HCT116 (cell line): ENCODE measurements at regions not wholly inside any gene's neighbourhood (a gene's known extent, or its start where the extent isn't known, plus 50 kb on each side); places are given as distances from the start of the nearest gene placed in this dataset.

Source experiments
- ATAC-seq: fragments of 200-7000 bp; cut with Tn5 transposase; 2 replicates; pipeline ENCODE4 v1.9.1; 2020; ENCODE audit warnings: mild to moderate bottlenecking, moderate library complexity
- BruUV-seq: library from RNA; stranded (reverse); fragments of 400-500 nt; replicated peaks from 2 replicates; lab custom pipeline; 2021; lab: Mats Ljungman, UMichigan
- CTCF ChIA-PET: fragments of 300-600 bp; sonication (Branson Sonifier 250); formaldehyde crosslinking; loops from one replicate; lab custom pipeline; 2021; ENCODE audit warnings: antibody characterized with exemption; lab: Charles Lee
- POLR2A ChIA-PET: fragments of 300-600, 350-600 bp; sonication (Branson Sonifier 250); formaldehyde crosslinking; loops from one replicate; lab custom pipeline; 2021; ENCODE audit warnings: antibody characterized with exemption; lab: Charles Lee
- RAD21 ChIA-PET, 2 experiments: fragments of 300-600 bp; sonication (Branson Sonifier 250); formaldehyde crosslinking; loops; one replicate each; lab custom pipeline; 2023; ENCODE audit warnings: low total read pairs in 2 of 2; ENCODE audit not compliant: uncharacterized antibody in 2 of 2, unreplicated experiment in 2 of 2, low non-redundant PET in 1 of 2; lab: Charles Lee
- DNase-seq: peaks from one replicate; pipeline ENCODE4 v3.0.0-alpha.2; 2010; ENCODE audit warnings: low read depth, low spot score
- H2AFZ ChIP-seq: fragments of 200-600 bp; shearing (Covaris generic), sonication (generic); 2 replicates; pipeline ENCODE4 v1.6.1; 2017; ENCODE audit warnings: low read depth, mixed run types, mixed read lengths, antibody characterized with exemption, low read length; ENCODE audit not compliant: poor library complexity, severe bottlenecking
- H3K27ac ChIP-seq: 2 replicates; pipeline ENCODE4 v1.5.1; 2012; ENCODE audit warnings: low read depth, low read length
- H3K27me3 ChIP-seq: fragments of 200-600 bp; sonication (generic); 2 replicates; pipeline ENCODE4 v1.6.1; 2016; ENCODE audit warnings: mixed run types, low read length, mixed read lengths; ENCODE audit not compliant: insufficient read depth
- H3K36me3 ChIP-seq, 2 experiments: fragments of 200-500 bp in 1 of 2; fragments of 200-600 bp in 1 of 2; sonication (Bioruptor generic) in 1 of 2; sonication (generic) in 1 of 2; 2 replicates each; pipeline versions ENCODE4 v1.5.1 to v1.6.1; 2014 to 2016; ENCODE audit warnings: low read length in 2 of 2, inconsistent platforms in 1 of 2, mixed read lengths in 1 of 2, mixed run types in 1 of 2; ENCODE audit not compliant: insufficient read depth in 2 of 2, control insufficient read depth in 1 of 2
- H3K4me1 ChIP-seq, 2 experiments: fragments of 200-600 bp in 1 of 2; sonication (generic) in 1 of 2; 2 replicates each; pipeline versions ENCODE4 v1.5.1 to v1.6.1; 2012 to 2017; ENCODE audit warnings: low read length in 2 of 2, inconsistent platforms in 1 of 2, mild to moderate bottlenecking in 1 of 2, mixed read lengths in 1 of 2, mixed run types in 1 of 2, moderate library complexity in 1 of 2; ENCODE audit not compliant: insufficient read depth in 2 of 2, control insufficient read depth in 1 of 2
- H3K4me2 ChIP-seq: fragments of 200-600 bp; sonication (generic); 2 replicates; pipeline ENCODE4 v1.6.1; 2017; ENCODE audit warnings: mixed run types, low read length, mixed read lengths
- H3K4me3 ChIP-seq, 2 experiments: fragments of 200-600 bp in 1 of 2; sonication (generic) in 1 of 2; replicated peaks in 1 of 2; 2 replicates each; pipeline ENCODE4 v1.5.1; 2011 to 2016; ENCODE audit warnings: low read length in 2 of 2, control low read depth in 1 of 2, low read depth in 1 of 2, mild to moderate bottlenecking in 1 of 2, mixed read lengths in 1 of 2, mixed run types in 1 of 2
- H3K79me2 ChIP-seq: fragments of 200-600 bp; sonication (generic); 2 replicates; pipeline ENCODE4 v1.6.1; 2017; ENCODE audit warnings: mild to moderate bottlenecking, mixed run types, low read length, moderate library complexity, mixed read lengths; ENCODE audit not compliant: insufficient read depth
- H3K9ac ChIP-seq: fragments of 200-600 bp; sonication (generic); 2 replicates; pipeline ENCODE4 v1.6.1; 2016; ENCODE audit warnings: low read length, mixed read lengths
- H3K9me2 ChIP-seq: fragments of 200-600 bp; sonication (generic), shearing (Covaris generic); 2 replicates; pipeline ENCODE4 v1.6.1; 2017; ENCODE audit warnings: mixed run types, mild to moderate bottlenecking, moderate library complexity; ENCODE audit not compliant: insufficient read depth
- H3K9me3 ChIP-seq, 2 experiments: fragments of 200-500 bp in 1 of 2; fragments of 200-600 bp in 1 of 2; sonication (Bioruptor generic) in 1 of 2; sonication (generic) in 1 of 2; 2 replicates each; pipeline ENCODE4 v1.6.1; 2014 to 2017; ENCODE audit warnings: low read length in 2 of 2, mixed read lengths in 2 of 2, inconsistent platforms in 1 of 2, low read depth in 1 of 2, mild to moderate bottlenecking in 1 of 2, mixed run types in 1 of 2, moderate library complexity in 1 of 2; ENCODE audit not compliant: control insufficient read depth in 1 of 2, insufficient read depth in 1 of 2
- H4K20me1 ChIP-seq: fragments of 200-600 bp; sonication (generic), shearing (Covaris generic); 2 replicates; pipeline ENCODE4 v1.6.1; 2017; ENCODE audit warnings: mixed run types, mild to moderate bottlenecking, moderate library complexity; ENCODE audit not compliant: insufficient read depth
- CBX3 ChIP-seq: IDR thresholded peaks from 2 replicates; pipeline ENCODE4 v1.6.1; 2012; ENCODE audit warnings: low read depth
- CEBPB ChIP-seq: IDR thresholded peaks from 2 replicates; pipeline ENCODE4 v1.6.1; 2012; ENCODE audit warnings: low read depth
- EGR1 ChIP-seq: IDR thresholded peaks from 2 replicates; pipeline ENCODE4 v1.6.1; 2012; ENCODE audit warnings: low read depth
- ELF1 ChIP-seq: IDR thresholded peaks from 2 replicates; pipeline ENCODE4 v1.6.1; 2012; ENCODE audit warnings: low read depth, borderline replicate concordance
- EZH2 ChIP-seq: fragments of 200-600 bp; sonication (generic); IDR thresholded peaks from 2 replicates; pipeline ENCODE4 v1.6.1; 2017; ENCODE audit warnings: antibody characterized with exemption, mixed run types
- EZH2phosphoT487 ChIP-seq: fragments of 200-600 bp; IDR thresholded peaks from 2 replicates; pipeline ENCODE4 v1.6.1; 2018; ENCODE audit warnings: antibody characterized with exemption, borderline replicate concordance
- FOSL1 ChIP-seq: IDR thresholded peaks from 2 replicates; pipeline ENCODE4 v1.6.1; 2012; ENCODE audit warnings: low read depth
- JUND ChIP-seq: IDR thresholded peaks from 2 replicates; pipeline ENCODE4 v1.6.1; 2012
- MAX ChIP-seq: IDR thresholded peaks from 2 replicates; pipeline ENCODE4 v1.6.1; 2012
- RAD21 ChIP-seq: IDR thresholded peaks from 2 replicates; pipeline ENCODE4 v1.6.1; 2012; ENCODE audit warnings: low read depth, mild to moderate bottlenecking
- SIN3A ChIP-seq: IDR thresholded peaks from 2 replicates; pipeline ENCODE4 v1.6.1; 2012; ENCODE audit warnings: low read depth
- SP1 ChIP-seq: IDR thresholded peaks from 2 replicates; pipeline ENCODE4 v1.6.1; 2012; ENCODE audit warnings: low read depth
- SRF ChIP-seq: IDR thresholded peaks from 2 replicates; pipeline ENCODE4 v1.6.1; 2012; ENCODE audit warnings: low read depth
- YY1 ChIP-seq: IDR thresholded peaks from 2 replicates; pipeline ENCODE4 v1.6.1; 2011; ENCODE audit warnings: low read length, low read depth, moderate library complexity, mild to moderate bottlenecking; ENCODE audit not compliant: insufficient replicate concordance; ENCODE audit errors: extremely low read depth
- ZBTB33 ChIP-seq: IDR thresholded peaks from 2 replicates; pipeline ENCODE4 v1.6.1; 2011; ENCODE audit warnings: mild to moderate bottlenecking, low read length, moderate library complexity; ENCODE audit not compliant: insufficient replicate concordance; ENCODE audit errors: extremely low read depth
- ZFX ChIP-seq: fragments of 450-650 bp; IDR thresholded peaks from 2 replicates; pipeline ENCODE4 v1.6.1; 2017
- ZNF274 ChIP-seq: fragments of 200-500 bp; sonication (Bioruptor generic); IDR thresholded peaks from 2 replicates; pipeline ENCODE4 v1.6.1; 2014; ENCODE audit warnings: mild to moderate bottlenecking, low read depth, low read length, inconsistent platforms
- intact Hi-C: fragments of 100-400 bp; cut with micrococcal nuclease; formaldehyde crosslinking; loops from 2 replicates; pipeline ENCODE4 v1.10.0; 2022
- TF ChIP-seq, protein P1 (sequence below): IDR thresholded peaks from 2 replicates; pipeline ENCODE4 v1.6.1; 2012

GRCh38 chr17:33776903-33777302 lies 478.2 kb upstream of the CCL2 start:
- CTCF ChIA-PET, result no interaction called here

DNA sequence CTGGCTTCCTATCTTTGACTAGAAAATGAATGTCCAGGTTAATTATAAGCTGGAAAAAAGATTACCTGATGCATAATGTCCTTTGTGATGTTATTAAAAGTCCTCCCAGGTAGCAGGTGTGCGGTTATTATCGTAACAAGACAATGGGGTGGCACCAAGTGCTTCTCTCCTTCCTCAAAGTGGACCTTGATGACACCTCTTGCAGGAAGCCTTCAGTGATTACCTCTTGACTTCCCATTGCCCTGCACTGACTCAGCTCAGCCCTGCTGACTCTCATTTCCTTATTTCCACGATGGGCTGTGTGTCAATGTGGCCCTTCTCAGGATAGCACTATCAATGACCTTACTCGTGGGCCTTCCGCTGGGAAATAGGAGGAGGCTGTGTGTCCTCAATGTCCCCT lies 477.4 kb upstream of the CCL2 start:
- H3K79me2 ChIP-seq, result no peaks in the 10 kb centered on the region
- no peak overlapping the region for H3K9ac ChIP-seq
- no peak overlapping the region for H3K4me2 ChIP-seq
- H3K27me3 ChIP-seq, result no peaks in the 10 kb centered on the region
- ATAC-seq (no peak), DNase-seq (no peak)
- ChIA-PET POLR2A (no interaction called here), CTCF (no interaction called here), RAD21 (interaction anchor here in 1 of 2 experiments (0.7 kb wide), 1 partner anchor 182 kb away, joined by 3 read pairs; no protein-coding TSS in a partner anchor)
- H4K20me1 ChIP-seq, result no peaks in the 10 kb centered on the region
- H3K4me1 ChIP-seq, result no peaks in the 10 kb centered on the region
- no peaks in the 10 kb centered on the region; a peak in 1 of 4 replicates for H3K9me3 ChIP-seq
- no peak overlapping the region for H3K27ac ChIP-seq
- intact Hi-C loops, result loop anchor here (2.0 kb wide), 1 partner anchor 369 kb away; no protein-coding TSS in a partner anchor
- no peak overlapping the region for H3K4me3 ChIP-seq
- BruUV-seq, result no TSS peak
- H3K9me2 ChIP-seq, result no peaks in the 10 kb centered on the region
- no peaks in the 10 kb centered on the region for H3K36me3 ChIP-seq
- no peak overlapping the region for H2AFZ ChIP-seq
- no peak for TF ChIP-seq SRF
- TF ChIP-seq SIN3A, result no peak
- no peak for TF ChIP-seq FOSL1
- no peak for TF ChIP-seq EZH2phosphoT487
- TF ChIP-seq CEBPB, result no peak
- no peak for TF ChIP-seq ELF1
- no peak for TF ChIP-seq EGR1
- no peak for TF ChIP-seq SP1
- TF ChIP-seq CBX3, result no peak
- TF ChIP-seq ZFX, result no peak
- TF ChIP-seq RAD21, result no peak
- no peak for TF ChIP-seq YY1
- TF ChIP-seq MAX, result no peak
- TF ChIP-seq JUND, result no peak
- no peak for TF ChIP-seq EZH2

More at GRCh38 chr17:33776903-33777302, 478.2 kb upstream of the CCL2 start:
- no peak overlapping the region for H2AFZ ChIP-seq
- DNase-seq (no peak), ATAC-seq (no peak)
- no peaks in the 10 kb centered on the region for H3K79me2 ChIP-seq
- no peaks in the 10 kb centered on the region for H3K9me2 ChIP-seq
- ChIA-PET RAD21 (no interaction called here), POLR2A (no interaction called here)
- H3K27me3 ChIP-seq, result no peaks in the 10 kb centered on the region
- no TSS peak for BruUV-seq
- H3K9ac ChIP-seq, result no peak overlapping the region
- no peaks in the 10 kb centered on the region for H3K4me1 ChIP-seq
- H3K9me3 ChIP-seq, result no peaks in the 10 kb centered on the region; a peak in 1 of 4 replicates
- intact Hi-C loops, result no loop called here
- H3K27ac ChIP-seq, result no peak overlapping the region
- H3K4me3 ChIP-seq, result no peak overlapping the region
- no peak overlapping the region for H3K4me2 ChIP-seq
- no peaks in the 10 kb centered on the region for H3K36me3 ChIP-seq
- TF ChIP-seq RAD21 (no peak), ZBTB33 (no peak), SRF (no peak), ZNF274 (no peak), EGR1 (no peak)
- TF ChIP-seq, protein P1, sequence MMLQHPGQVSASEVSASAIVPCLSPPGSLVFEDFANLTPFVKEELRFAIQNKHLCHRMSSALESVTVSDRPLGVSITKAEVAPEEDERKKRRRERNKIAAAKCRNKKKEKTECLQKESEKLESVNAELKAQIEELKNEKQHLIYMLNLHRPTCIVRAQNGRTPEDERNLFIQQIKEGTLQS, result no peak
- H4K20me1 ChIP-seq, result no peaks in the 10 kb centered on the region
